SK-N-SH (cell line): ENCODE measurements at regions not wholly inside any gene's neighbourhood (a gene's known extent, or its start where the extent isn't known, plus 50 kb on each side); places are given as distances from the start of the nearest gene placed in this dataset.

Experiments used
- CTCF ChIA-PET: fragments of 300-600, 350-600 bp; formaldehyde crosslinking; extraction: SDS; loops from one replicate; lab custom pipeline; 2021; lab: Yijun Ruan, JAX
- POLR2A ChIA-PET: fragments of 350-600 bp; sonication (Branson Sonifier 250); formaldehyde crosslinking; extraction: SDS; loops from one replicate; lab custom pipeline; 2020; ENCODE audit warnings: antibody characterized with exemption, inconsistent platforms; lab: Yijun Ruan, JAX
- DNase-seq: peaks from one replicate; pipeline ENCODE4 v3.0.0; 2012
- H2AFZ ChIP-seq: fragments of 200-600 bp; sonication (generic); 2 replicates; pipeline ENCODE4 v1.8.1; 2016; ENCODE audit warnings: antibody characterized with exemption, mild to moderate bottlenecking, low read depth
- H3F3A ChIP-seq: fragments of 200-600 bp; sonication (generic); replicated peaks from 2 replicates; pipeline ENCODE3; 2016; ENCODE audit warnings: antibody characterized with exemption, mild to moderate bottlenecking; ENCODE audit not compliant: insufficient read depth
- H3K27ac ChIP-seq, 2 experiments: fragments of 200-500 bp in 1 of 2; fragments of 200-600 bp in 1 of 2; sonication (Bioruptor generic) in 1 of 2; sonication (generic), shearing (Covaris generic) in 1 of 2; 2 replicates each; pipeline versions ENCODE4 v1.5.1 to v1.6.1; 2014 to 2016; ENCODE audit warnings: low read depth in 2 of 2, inconsistent platforms in 1 of 2, low read length in 1 of 2, mild to moderate bottlenecking in 1 of 2, mixed read lengths in 1 of 2
- H3K27me3 ChIP-seq: fragments of 200-600 bp; sonication (generic), shearing (Covaris generic); 2 replicates; pipeline ENCODE4 v1.6.1; 2016; ENCODE audit warnings: mixed run types; ENCODE audit not compliant: insufficient read depth
- H3K36me3 ChIP-seq, 2 experiments: fragments of 200-500 bp in 1 of 2; fragments of 200-600 bp in 1 of 2; sonication (Bioruptor generic) in 1 of 2; sonication (generic) in 1 of 2; replicated peaks in 1 of 2; 2 replicates each; pipeline versions ENCODE3 to v1.5.1; 2014 to 2016; ENCODE audit warnings: low read length in 1 of 2, mild to moderate bottlenecking in 1 of 2; ENCODE audit not compliant: insufficient read depth in 2 of 2, control insufficient read depth in 1 of 2
- H3K4me1 ChIP-seq, 2 experiments: fragments of 200-500 bp in 1 of 2; fragments of 200-600 bp in 1 of 2; sonication (Bioruptor generic) in 1 of 2; sonication (generic), shearing (Covaris generic) in 1 of 2; 2 replicates each; pipeline versions ENCODE4 v1.5.1 to v1.6.1; 2014 to 2016; ENCODE audit warnings: low read depth in 1 of 2, low read length in 1 of 2, mixed run types in 1 of 2; ENCODE audit not compliant: insufficient read depth in 2 of 2, control insufficient read depth in 1 of 2
- H3K4me2 ChIP-seq: fragments of 200-600 bp; sonication (generic), shearing (Covaris generic); 2 replicates; pipeline ENCODE4 v1.6.1; 2017; ENCODE audit warnings: mixed run types
- H3K4me3 ChIP-seq, 2 experiments: fragments of 200-500 bp in 1 of 2; fragments of 200-600 bp in 1 of 2; sonication (Bioruptor generic) in 1 of 2; sonication (generic), shearing (Covaris generic) in 1 of 2; 2 replicates each; pipeline versions ENCODE4 v1.5.1 to v1.8.1; 2014 to 2016; ENCODE audit warnings: low read depth in 2 of 2, inconsistent platforms in 1 of 2, low read length in 1 of 2, mild to moderate bottlenecking in 1 of 2, mixed read lengths in 1 of 2, moderate library complexity in 1 of 2
- H3K79me2 ChIP-seq: fragments of 200-600 bp; sonication (generic); 2 replicates; pipeline ENCODE4 v1.8.1; 2017; ENCODE audit warnings: mild to moderate bottlenecking; ENCODE audit not compliant: insufficient read depth
- H3K9ac ChIP-seq: fragments of 200-600 bp; sonication (generic); 2 replicates; pipeline ENCODE4 v1.6.1; 2017; ENCODE audit warnings: mixed run types
- H3K9me2 ChIP-seq: fragments of 200-600 bp; sonication (generic); 2 replicates; pipeline ENCODE4 v1.6.1; 2017; ENCODE audit warnings: mixed run types
- H3K9me3 ChIP-seq: fragments of 200-600 bp; sonication (generic); 2 replicates; pipeline ENCODE4 v1.6.1; 2017; ENCODE audit warnings: mixed run types, mild to moderate bottlenecking, moderate library complexity
- H4K20me1 ChIP-seq: fragments of 200-600 bp; sonication (generic); 2 replicates; pipeline ENCODE4 v1.6.1; 2017; ENCODE audit warnings: mild to moderate bottlenecking, mixed run types; ENCODE audit not compliant: insufficient read depth
- FOXJ3 ChIP-seq: sonication (generic); formaldehyde crosslinking; IDR thresholded peaks from 2 replicates; pipeline ENCODE4 v1.5.1; 2020; ENCODE audit warnings: mild to moderate bottlenecking, missing genetic modification reagents
- FOXM1 ChIP-seq: IDR thresholded peaks from 2 replicates; pipeline ENCODE4 v1.4.0; 2012; ENCODE audit warnings: low read depth, mild to moderate bottlenecking
- GABPA ChIP-seq: IDR thresholded peaks from 2 replicates; pipeline ENCODE4 v1.4.0; 2012; ENCODE audit warnings: low read depth, mild to moderate bottlenecking
- MAX ChIP-seq: IDR thresholded peaks from 2 replicates; pipeline ENCODE4 v1.4.0; 2012; ENCODE audit warnings: low read depth
- MXI1 ChIP-seq: IDR thresholded peaks from 2 replicates; pipeline ENCODE4 v1.6.1; 2012; ENCODE audit warnings: mild to moderate bottlenecking, low read depth, low read length, improper control_type of control experiment
- RAD21 ChIP-seq: IDR thresholded peaks from 2 replicates; pipeline ENCODE4 v1.6.1; 2012; ENCODE audit warnings: mild to moderate bottlenecking, low read length
- RCOR1 ChIP-seq: fragments of 150-350 bp; IDR thresholded peaks from 2 replicates; pipeline ENCODE4 v1.6.1; 2017; ENCODE audit warnings: antibody characterized with exemption, low read length
- REST ChIP-seq: IDR thresholded peaks from 2 replicates; pipeline ENCODE4 v1.6.1; 2012; ENCODE audit warnings: mild to moderate bottlenecking, low read depth, low read length, moderate library complexity
- RXRA ChIP-seq: IDR thresholded peaks from 2 replicates; pipeline ENCODE4 v1.4.0; 2012; ENCODE audit warnings: low read depth, mild to moderate bottlenecking, borderline replicate concordance
- SIN3A ChIP-seq: IDR thresholded peaks from 2 replicates; pipeline ENCODE4 v1.6.1; 2012; ENCODE audit warnings: low read depth, mild to moderate bottlenecking, low read length, moderate library complexity, borderline replicate concordance
- TEAD4 ChIP-seq: IDR thresholded peaks from 2 replicates; pipeline ENCODE4 v1.4.0; 2012; ENCODE audit warnings: mild to moderate bottlenecking, borderline replicate concordance; ENCODE audit not compliant: insufficient read depth
- WGBS: methylation state at CpG from one replicate; pipeline ENCODE4 v1.1.6; 2017; ENCODE audit warnings: low lambda C conversion rate; 5-methylcytosine and 5-hydroxymethylcytosine counted together
- TF ChIP-seq, protein P1 (sequence below): IDR thresholded peaks from 2 replicates; pipeline ENCODE4 v1.4.0; 2012; ENCODE audit warnings: low read depth, borderline replicate concordance
- TF ChIP-seq, protein P2 (sequence below): fragments of 200-600 bp; sonication (generic); IDR thresholded peaks from 2 replicates; pipeline ENCODE4 v1.6.1; 2017; ENCODE audit warnings: antibody characterized with exemption, mild to moderate bottlenecking, moderate library complexity
- TF ChIP-seq, protein P3 (sequence below): fragments of 150-350 bp; IDR thresholded peaks from 2 replicates; pipeline ENCODE4 v1.6.1; 2016; ENCODE audit warnings: mild to moderate bottlenecking, low read depth, low read length
- TF ChIP-seq, protein P4 (sequence below): fragments of 150-350 bp; IDR thresholded peaks from 2 replicates; pipeline ENCODE4 v1.6.1; 2017; ENCODE audit warnings: antibody characterized with exemption, low read length, low read depth, borderline replicate concordance

- H3K4me1 ChIP-seq, result no peaks in the 10 kb centered on the region; a peak in 1 of 4 replicates
- no peaks in the 10 kb centered on the region for H4K20me1 ChIP-seq
- no peaks in the 10 kb centered on the region for H3F3A ChIP-seq
- no peaks in the 10 kb centered on the region for H3K36me3 ChIP-seq
- no peaks in the 10 kb centered on the region for H3K9me3 ChIP-seq
- ChIA-PET CTCF (no interaction called here), POLR2A (no interaction called here)
- no peak for DNase-seq
- no peak overlapping the region for H3K4me3 ChIP-seq
- H3K27me3 ChIP-seq, result no peaks in the 10 kb centered on the region
- H3K9ac ChIP-seq, result no peak overlapping the region
- TF ChIP-seq RAD21 (no peak), SIN3A (no peak), FOXM1 (no peak), GABPA (no peak), RXRA (no peak), REST (no peak), MAX (no peak), TEAD4 (no peak), FOXJ3 (CRISPR knock-in tag) (no peak), RCOR1 (no peak)
- TF ChIP-seq, protein P1, sequence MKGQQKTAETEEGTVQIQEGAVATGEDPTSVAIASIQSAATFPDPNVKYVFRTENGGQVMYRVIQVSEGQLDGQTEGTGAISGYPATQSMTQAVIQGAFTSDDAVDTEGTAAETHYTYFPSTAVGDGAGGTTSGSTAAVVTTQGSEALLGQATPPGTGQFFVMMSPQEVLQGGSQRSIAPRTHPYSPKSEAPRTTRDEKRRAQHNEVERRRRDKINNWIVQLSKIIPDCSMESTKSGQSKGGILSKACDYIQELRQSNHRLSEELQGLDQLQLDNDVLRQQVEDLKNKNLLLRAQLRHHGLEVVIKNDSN, result no peak
- no peaks in the 10 kb centered on the region for H3K79me2 ChIP-seq
- H3K27ac ChIP-seq, result no peak overlapping the region
- no peak overlapping the region for H3K4me2 ChIP-seq
- H2AFZ ChIP-seq, result no peak overlapping the region
- WGBS, result 67% methylated on average over 3 of the region's 3 CpGs
- no peaks in the 10 kb centered on the region for H3K9me2 ChIP-seq
Observed at GRCh38 chr1:199202331-199202730, 563.5 kb downstream of the PTPRC start.

GRCh38 chr1:199204231-199204630, 565.4 kb downstream of the PTPRC start:
- Histone ChIP-seq H3K9me3 (no peaks in the 10 kb centered on the region), H4K20me1 (no peaks in the 10 kb centered on the region), H3K27me3 (no peaks in the 10 kb centered on the region), H3K4me2 (no peak overlapping the region), H3K9me2 (no peaks in the 10 kb centered on the region), H3K9ac (no peak overlapping the region), H3K4me1 (no peaks in the 10 kb centered on the region; a peak in 1 of 4 replicates), H3F3A (no peaks in the 10 kb centered on the region), H3K36me3 (no peaks in the 10 kb centered on the region), H3K4me3 (no peak overlapping the region), H3K27ac (no peak overlapping the region), H3K79me2 (no peaks in the 10 kb centered on the region), H2AFZ (no peak overlapping the region)
- DNase-seq, result no peak
- ChIA-PET CTCF (no interaction called here), POLR2A (no interaction called here)
- 79% methylated on average over 3 of the region's 3 CpGs for WGBS
- TF ChIP-seq, protein P2, sequence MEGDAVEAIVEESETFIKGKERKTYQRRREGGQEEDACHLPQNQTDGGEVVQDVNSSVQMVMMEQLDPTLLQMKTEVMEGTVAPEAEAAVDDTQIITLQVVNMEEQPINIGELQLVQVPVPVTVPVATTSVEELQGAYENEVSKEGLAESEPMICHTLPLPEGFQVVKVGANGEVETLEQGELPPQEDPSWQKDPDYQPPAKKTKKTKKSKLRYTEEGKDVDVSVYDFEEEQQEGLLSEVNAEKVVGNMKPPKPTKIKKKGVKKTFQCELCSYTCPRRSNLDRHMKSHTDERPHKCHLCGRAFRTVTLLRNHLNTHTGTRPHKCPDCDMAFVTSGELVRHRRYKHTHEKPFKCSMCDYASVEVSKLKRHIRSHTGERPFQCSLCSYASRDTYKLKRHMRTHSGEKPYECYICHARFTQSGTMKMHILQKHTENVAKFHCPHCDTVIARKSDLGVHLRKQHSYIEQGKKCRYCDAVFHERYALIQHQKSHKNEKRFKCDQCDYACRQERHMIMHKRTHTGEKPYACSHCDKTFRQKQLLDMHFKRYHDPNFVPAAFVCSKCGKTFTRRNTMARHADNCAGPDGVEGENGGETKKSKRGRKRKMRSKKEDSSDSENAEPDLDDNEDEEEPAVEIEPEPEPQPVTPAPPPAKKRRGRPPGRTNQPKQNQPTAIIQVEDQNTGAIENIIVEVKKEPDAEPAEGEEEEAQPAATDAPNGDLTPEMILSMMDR, result no peak
- TF ChIP-seq, protein P3, sequence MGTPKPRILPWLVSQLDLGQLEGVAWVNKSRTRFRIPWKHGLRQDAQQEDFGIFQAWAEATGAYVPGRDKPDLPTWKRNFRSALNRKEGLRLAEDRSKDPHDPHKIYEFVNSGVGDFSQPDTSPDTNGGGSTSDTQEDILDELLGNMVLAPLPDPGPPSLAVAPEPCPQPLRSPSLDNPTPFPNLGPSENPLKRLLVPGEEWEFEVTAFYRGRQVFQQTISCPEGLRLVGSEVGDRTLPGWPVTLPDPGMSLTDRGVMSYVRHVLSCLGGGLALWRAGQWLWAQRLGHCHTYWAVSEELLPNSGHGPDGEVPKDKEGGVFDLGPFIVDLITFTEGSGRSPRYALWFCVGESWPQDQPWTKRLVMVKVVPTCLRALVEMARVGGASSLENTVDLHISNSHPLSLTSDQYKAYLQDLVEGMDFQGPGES, result no peak
- TF ChIP-seq, protein P4, sequence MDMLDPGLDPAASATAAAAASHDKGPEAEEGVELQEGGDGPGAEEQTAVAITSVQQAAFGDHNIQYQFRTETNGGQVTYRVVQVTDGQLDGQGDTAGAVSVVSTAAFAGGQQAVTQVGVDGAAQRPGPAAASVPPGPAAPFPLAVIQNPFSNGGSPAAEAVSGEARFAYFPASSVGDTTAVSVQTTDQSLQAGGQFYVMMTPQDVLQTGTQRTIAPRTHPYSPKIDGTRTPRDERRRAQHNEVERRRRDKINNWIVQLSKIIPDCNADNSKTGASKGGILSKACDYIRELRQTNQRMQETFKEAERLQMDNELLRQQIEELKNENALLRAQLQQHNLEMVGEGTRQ, result no peak
- no peak for TF ChIP-seq REST
- TF ChIP-seq MXI1, result no peak
